Activated CD4-positive, CD25-positive, alpha-beta regulatory T cell treated with anti-CD3 and anti-CD28 coated beads, Interleukin-2, amount 50 U/mL, for 16 hours (primary cell): ENCODE measurements at regions not wholly inside any gene's neighbourhood (a gene's known extent, or its start where the extent isn't known, plus 50 kb on each side); places are given as distances from the start of the nearest gene placed in this dataset.

Experiments
- DNase-seq: peaks from one replicate; pipeline ENCODE4 v3.0.0-alpha.2; 2020; ENCODE audit warnings: low read depth, low spot score

DNA sequence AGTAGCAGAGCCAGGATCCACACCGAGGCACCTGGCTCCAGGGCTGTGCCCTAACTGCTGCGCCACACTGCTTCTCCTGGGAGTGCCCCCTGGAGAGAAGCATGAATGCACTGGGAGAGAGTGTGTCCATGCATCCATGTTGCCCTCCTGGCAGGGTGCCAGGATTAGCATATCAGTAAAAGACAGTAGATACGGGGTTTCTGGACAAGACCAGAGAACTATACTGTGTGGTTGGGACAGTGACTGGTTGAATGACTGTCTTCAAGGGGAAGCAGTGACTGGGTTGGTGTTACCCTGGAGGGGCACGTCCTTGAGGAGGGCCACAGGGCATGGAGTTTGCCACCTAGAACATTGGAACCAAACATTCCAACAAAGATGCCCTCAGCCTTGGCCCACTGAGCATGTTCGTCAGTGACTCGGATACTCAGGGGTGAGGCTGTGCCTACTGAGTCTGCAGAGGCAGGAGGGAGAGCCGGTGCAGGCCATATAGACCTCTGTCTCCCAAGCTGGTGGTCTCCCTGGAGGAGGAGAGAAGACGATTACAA, 288.8 kb downstream of the CDC5L start:
- DNase-seq, result no peak

DNA sequence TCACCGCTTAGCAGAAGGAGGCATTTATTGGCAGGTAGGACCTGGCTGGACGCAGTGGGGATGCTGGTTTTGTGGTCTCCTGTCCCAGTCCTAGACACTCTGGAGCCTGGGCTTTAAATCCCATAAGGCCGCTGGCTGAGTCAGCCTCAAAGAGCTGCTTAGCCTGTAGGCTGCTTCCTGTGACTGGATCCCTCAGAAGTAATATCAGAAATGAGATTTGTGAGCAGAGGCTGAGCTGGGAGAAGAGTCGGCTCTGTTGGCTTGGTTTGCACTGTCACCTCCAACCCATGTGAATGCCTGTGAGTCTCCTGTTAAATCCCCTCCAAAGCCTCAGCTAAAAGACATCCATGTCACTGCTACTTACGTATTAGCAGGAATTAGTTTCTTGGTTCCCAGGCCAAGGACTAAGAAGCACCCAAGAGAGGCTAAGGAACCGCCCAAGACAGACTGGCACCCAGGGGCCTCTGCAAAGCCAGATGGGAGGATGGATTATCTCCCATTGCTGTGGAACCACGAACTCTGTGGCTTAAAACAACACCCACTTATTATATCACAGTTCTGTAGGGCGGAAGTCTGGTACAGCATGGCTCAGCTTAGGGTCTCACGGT, 289.4 kb downstream of the CDC5L start:
- DNase-seq, result no peak

DNA sequence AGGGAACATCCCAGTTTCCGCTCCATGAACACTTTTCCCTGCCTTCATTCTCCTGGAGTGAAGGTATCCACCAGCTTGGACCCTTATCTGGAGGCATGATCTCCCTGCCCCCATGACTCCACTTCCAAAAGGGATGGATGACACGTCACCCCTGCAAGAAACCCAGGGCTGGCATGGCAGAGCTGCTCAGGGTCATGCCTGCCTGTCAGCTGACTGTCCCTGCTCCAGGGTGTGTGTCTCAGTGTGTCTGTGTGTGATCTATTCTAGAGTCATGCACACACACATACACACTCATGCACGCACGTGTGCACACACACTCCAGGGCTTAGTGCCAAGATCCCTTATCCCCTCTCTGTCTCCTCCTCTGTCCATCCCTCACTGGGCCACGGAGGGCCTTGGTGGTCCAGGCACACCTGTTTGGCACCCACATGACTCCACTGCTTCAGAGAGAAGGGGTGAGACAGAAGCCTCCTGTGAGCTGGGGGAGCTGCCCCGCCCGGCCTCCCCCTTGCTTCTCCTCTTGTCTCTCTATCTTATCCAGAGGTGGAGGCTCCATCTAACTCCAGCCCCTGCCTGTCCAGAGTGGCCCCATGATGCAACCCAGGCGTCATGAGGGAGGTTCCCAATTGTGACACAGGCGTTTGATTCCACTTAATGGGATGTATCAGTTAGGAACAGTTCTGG, 290.9 kb downstream of the CDC5L start:
- no peak for DNase-seq

DNA sequence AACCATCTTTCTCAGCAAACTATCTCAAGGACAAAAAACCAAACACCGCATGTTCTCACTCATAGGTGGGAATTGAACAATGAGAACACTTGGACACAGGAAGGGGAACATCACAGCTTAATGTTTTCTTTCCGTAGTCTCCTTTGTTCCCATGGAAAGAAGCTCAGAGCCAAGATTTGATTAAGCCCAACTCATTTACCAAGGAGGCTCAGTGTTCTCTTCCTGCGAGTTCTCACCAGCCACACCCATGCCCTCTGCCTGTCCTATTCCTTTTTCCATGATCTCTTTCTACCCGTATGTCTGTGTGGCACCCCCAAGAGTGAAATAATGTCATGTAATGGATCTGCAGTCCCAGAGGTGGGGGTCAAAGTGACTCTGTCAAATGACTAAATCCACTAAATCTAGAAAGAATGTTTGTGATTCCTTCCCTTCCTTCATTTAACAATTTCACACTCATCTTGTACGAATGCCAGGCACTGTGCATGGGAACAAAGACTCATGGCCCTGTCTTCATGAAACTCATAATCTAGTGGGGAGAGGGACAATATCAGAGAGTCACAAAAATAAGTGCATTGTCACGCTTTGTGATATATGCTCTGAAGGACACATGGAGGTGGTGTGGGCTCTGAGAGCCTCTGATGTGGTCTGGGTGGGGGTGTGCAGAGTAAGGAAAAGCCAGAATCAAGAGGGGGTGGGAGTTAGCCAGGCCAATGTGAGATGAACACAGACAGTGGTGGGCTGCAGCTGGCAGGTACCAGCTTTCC, 292.1 kb downstream of the CDC5L start:
- DNase-seq, result no peak

DNA sequence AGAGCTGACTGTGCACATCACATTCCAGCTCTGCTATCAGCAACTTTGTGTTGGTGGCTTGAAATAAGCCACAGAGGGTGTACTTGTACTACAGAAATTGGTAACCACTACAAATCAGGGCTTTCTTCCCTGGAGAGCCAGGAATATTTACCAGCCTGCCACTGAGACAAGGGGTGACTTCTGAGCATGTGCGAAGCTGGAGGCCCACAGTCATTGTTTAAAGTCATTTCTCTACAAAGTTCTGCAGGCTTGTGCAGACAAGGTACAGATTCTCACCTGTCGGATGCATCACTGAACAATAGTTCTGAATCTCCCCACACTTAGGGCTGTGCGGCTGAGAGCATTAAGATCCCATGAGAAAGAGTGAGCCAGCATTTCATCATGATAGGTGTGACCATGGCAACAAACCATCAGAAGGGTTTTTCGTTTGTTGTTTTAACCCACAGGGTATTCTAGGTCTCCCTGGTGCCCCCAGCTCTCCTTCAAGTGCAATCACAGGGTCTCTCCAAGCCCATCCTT, 292.8 kb downstream of the CDC5L start:
- no peak for DNase-seq

DNA sequence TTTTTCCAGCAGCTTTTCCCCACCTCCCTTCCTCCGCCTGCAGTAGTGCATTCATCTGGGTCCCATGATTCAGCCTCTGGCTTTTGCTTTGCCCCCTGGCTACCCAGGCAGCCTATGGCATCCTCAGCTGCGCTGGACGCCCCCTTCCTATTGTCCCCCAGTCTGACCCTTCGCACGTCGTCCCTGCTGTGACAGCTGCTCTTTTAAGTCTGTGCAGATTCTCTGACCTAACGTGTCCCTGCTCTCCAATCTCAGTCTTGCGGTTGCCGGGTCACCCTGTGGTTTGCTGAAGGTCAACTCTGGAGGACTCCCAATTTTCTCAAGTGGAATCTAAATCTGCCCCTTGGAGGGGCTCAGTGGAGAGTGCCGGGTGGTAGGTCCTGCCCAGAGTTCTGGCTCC, 294.3 kb downstream of the CDC5L start:
- no peak for DNase-seq

DNA sequence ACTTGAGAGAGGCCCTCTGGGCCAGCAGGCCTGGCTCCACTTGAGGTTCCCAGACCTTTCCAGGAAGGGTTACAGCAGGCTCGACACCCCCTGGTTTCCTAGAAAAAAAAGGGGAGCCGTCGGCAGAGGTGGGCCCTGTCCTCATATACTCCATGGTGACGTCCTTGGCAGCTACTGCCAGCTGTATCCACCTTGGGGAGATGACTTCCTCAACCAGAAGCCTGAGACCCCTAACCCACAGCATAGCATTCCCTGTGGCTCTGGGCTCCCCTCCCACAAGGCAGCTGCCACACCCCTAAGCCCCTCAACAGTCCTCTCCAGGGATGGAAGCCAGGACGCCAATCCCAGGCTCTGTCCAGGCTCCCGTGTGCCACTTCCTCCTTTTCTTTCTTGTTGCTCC, 294.8 kb downstream of the CDC5L start:
- no peak for DNase-seq

DNA sequence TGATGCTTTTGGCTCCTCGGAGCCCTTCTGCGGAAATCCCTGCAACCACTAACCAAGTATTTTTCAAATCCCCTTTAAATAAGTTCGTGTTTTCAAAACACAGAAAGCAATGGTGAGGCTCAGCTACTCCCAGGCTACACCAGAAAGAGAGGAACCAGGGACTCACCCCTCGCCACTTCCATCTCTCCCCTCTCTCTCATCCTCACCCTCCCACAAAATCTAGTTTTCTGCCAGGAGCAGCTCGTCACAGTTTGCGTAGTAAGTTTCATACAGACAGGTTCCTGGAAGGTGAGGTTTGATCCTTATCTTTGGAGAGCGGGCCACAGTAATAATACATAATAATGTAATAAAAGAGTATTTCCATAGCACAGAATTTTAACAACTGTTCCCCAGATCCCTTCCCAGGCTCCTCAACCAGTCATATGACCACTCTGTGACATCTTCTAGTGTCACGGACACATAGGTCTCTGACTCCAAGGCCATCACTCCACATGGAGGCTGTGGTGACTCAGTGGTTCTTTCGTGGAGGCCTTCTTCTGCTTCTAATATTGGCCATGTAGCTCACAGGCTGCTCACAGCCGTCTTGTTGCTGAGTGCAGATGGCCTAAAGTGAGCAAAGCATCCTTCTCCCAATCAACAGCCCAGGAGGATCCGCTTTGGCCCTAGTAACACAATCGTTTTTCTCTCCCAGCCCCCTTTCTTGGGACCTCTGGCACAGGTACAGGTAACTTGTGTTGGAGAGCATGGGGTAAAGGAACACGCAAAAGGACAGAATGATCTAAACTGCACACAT, 295.7 kb downstream of the CDC5L start:
- no peak for DNase-seq

DNA sequence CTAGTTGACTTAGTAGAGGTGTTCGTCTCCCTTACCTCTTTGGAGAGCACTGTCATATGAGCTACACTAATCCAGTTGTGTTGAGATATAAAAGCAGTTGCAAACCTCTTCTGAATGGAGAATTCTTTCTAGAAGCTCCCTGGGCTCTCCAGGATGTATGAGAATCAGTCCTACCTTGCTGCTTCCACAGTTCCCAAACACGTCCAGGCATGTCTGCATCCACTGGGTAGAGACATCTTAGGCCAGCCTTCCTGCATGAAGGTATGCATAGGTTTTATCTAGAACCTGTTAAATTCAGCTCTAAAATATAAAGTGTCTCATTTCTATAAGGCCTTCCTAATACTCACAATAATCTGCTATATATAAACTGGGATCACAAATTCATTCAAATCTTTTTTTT, 297.7 kb downstream of the CDC5L start:
- DNase-seq, result no peak

DNA sequence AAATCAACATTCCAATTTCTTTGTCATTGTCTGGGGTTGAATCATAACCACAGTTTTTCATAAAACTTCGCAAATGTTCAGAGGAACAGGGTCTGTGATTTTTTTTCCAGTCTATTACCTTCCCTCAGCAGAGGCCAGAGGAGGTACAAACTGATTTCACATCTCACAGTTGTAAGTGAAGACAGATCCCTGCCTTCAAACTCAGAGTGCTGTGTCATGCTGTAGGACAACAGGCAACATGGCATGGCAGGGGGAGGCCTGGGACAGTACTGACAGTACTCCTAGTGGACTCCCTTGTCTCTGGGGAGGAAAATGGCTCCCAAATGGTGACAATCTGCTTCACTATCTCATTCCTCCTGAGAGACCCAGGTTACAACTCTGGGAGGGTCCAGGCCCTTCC, 308.6 kb downstream of the CDC5L start:
- DNase-seq, result no peak

DNA sequence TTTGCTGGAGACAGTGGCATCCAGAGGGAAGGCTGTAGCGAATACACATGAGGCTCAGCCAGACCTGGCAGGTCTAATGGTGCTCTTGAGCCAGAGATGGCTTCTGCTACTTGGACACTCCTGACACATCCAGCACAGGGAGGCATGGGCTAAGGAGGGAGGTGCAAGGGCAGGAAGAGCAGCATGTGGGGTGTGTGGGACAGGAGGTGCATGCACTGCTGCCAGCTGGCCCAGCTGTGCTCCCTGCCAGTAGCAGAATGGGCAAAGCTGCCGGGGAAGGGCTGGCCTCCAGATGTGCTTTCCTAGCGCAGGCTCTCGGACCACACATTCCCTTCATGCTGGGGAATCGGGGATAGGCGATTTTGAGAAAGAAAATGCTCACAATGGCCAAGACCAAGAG, 309.2 kb downstream of the CDC5L start:
- no peak for DNase-seq

DNA sequence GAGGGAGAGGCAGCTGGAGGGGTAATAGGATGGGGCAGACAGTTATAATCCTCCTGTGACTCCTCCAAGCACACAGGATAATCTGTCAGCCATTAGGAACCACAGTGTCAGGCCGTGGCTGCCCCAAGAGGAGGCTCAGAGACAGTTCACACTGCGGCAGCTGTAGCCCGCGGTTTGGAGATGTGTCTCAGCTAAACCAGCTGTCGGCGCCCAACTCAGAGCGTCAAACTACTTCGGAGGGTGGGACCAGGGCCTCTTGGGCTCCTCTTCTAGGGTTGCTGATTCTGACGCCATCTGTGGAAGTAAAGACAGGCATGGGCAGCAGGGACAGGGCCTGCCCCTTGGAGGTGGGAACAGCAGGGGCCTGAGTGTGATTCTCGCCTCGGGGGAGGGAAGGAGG, 309.8 kb downstream of the CDC5L start:
- no peak for DNase-seq

DNA sequence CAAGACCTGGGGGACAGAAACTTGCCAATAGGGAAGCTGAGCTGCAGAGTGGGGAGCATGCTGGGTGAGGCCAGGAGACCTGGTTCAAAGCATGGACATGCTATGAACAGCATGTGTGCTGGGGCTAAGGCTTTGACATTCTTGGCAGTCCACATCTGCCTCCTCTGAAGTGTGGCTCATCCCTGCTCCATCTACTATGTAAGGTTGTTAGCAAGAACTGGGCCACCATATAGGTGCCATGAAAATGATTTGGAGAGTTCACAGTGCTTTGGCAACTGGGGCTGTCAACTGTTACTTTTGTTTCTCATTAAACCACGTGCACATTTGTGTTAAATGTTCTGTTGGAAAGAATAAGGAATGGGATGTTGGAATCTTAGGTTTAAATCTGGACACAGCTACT, 311.1 kb downstream of the CDC5L start:
- no peak for DNase-seq

DNA sequence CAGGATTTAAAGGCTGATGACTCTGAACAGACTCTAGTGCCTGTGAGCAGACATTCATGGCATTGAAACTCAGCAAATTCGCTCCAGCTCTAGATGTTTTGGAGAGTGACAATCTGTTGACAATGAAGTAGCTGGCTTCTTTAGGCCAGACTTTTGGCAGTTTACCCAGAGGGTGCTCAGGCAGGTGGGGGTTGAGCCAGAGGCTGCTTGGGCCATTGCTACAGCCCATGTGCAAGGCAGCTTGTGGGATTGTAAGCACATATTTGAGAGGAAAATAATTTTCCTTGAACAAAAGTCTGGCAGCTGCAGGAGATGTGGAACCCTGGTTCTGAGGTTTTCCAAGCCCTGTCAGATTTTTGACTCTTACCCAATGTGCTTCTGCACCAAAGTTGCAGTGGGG, 311.6 kb downstream of the CDC5L start:
- DNase-seq, result no peak

DNA sequence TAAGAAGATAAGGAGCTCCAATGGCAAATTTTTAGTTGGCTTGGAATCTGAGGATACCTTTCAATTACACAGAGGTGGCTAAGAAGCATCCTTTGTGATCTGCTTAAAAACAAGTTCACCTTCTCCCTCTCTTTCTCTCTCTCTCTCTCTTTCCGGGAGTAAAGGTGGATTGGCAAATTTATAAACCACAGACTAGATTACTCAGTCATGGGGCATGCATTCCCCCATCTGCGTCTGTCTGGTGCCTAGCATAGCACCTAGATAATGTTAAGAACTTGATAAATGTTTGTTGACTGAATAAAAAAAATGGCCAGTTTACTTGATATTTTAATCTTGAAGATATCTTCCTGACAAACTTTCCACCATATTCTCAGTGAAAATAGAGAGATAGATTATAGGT, 312.3 kb downstream of the CDC5L start:
- no peak for DNase-seq

DNA sequence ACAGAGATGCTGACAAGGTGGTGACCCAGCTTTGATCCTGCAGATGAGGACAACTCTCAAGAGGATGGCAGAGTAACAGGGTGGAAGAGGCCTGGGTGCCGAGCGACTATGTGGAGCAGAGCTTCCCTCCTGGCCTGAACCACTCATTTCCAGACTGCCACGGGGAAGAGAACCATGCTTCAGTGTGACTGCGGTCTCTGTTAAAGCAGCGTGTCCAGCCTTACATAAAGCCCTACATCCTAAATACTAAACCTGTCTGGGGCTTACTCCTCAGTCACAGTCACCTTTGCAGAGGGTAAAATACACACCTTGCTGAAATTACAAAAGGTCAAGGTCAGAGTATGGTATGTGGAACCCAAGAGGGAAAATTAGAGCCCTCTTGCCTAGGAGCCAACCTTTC, 312.9 kb downstream of the CDC5L start:
- no peak for DNase-seq

DNA sequence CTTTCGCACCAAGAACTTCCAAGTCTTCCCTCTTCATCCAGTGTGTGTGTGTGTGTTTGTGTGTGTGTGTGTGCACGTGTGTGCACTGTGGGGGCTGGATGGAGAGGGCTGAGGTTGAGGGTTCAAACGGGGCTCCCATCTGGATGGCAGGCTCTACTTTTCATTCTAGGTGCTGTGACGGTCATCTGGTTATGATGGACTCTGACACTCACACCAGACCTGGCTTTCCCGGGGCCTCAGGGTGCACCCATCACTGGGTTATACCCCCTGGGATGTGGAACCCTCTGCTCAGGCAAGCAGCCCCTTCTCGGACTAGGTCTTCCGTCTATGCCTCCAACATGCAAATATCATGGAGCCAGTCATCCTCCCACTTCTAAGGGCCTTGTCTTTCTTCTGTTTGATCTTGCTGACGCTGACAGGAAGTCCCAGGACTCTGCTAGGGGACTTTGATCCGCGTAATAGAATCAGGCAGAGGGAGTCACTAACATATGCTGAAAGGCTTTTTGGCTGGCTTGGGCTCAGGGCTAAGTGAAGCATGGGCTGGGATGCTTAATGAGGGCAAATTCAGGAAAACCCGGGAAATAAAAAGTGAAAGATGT, 313.6 kb downstream of the CDC5L start:
- DNase-seq, result no peak

DNA sequence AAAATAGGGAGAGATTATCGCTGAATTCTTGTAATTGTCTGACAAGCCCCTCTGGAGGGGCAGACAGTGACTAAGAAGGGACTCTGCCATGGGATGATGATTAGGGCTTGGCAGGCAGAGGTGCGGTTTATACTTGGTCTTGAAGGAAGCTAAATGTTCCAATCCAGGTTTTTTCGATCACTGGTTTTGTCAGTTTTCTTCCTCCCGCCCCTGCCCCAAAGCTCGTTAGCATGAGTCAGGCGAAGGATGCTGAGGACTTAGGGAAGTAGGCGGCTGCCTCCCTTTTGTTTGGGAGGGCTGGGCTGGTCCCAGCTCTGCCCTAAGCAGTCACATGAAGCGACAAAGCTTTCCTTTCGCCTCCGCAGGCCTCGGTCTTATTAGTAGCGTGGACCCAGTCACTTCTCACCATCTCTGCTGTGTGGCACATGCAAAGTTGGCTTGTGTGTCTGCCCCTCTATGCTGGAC, 314.2 kb downstream of the CDC5L start:
- no peak for DNase-seq

DNA sequence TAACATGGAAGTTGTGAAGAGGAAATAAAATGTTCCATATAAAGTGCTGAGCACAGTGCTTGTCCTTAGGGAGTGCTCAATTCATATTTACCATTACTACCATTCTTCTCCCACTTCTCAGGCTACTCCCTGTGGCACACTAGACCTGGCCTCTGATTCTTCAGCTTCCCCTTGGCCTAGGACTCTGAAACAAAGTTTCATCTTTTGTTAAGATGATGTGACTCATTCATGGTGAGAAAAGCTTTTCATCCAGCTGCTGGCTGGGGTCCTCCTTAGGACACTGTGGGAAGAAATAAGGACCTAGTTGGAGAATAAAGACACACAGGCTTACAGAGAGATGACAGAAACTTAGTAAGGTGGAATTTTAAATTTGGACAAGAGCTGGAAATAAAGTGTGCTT, 314.8 kb downstream of the CDC5L start:
- no peak for DNase-seq

DNA sequence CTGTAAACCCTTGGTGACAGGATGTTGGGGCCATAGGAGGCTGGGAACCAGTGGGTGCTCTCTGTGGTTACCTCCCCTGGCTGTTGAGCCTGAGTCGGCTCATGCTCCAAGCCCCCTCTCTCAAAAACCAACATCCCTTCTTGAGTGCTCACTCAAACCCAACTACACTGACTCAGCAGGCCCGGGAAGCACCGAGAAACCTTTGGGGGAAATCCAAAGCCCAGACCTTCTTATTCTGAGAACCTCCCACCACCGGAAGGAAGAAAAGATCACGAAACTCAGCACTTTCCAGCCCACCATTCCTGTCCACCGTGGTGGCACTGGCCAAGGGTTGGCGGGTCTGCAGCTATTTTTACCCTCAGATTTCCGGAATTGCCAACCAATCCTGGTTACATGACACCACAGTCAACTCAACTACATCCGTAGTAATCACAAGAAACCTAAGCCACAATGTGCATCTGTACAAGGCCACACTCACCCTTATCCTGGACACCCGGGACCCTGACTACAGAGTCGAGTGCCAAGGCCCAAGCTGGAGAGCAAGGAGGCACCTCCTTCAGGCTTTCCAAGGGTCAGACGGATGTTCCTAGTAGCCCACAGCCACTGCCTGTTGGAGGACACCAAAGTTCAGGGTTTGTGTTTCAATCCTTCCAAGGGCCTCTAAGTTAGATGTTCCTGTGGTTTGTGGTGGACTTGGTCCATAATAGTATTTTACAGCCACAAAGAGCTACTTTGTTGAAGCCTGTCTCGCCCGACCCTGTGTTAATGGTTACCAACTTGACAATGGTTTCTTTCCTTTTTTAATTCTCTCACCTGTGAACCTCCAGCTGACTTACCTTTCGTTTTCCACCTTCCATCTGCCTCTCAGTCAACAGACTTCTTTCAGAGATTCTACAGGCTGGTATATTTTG, 317.0 kb downstream of the CDC5L start:
- DNase-seq, result no peak
